K562 (cell line): ENCODE measurements at regions not wholly inside any gene's neighbourhood (a gene's known extent, or its start where the extent isn't known, plus 50 kb on each side); places are given as distances from the start of the nearest gene placed in this dataset.

Source experiments
- ATAC-seq: fragments of 200-7000 bp; cut with Tn5 transposase; 3 replicates; pipeline ENCODE4 v1.9.1; 2020; ENCODE audit warnings: moderate library complexity
- BruUV-seq: library from RNA; stranded (reverse); fragments of 400-500 nt; replicated peaks from 2 replicates; lab custom pipeline; 2021; lab: Mats Ljungman, UMichigan
- CTCF ChIA-PET: fragments of 300-600 bp; formaldehyde crosslinking; extraction: SDS; loops from one replicate; lab custom pipeline; 2021; ENCODE audit warnings: low intra/inter-chr PET ratio; lab: Yijun Ruan, JAX
- POLR2A ChIA-PET: fragments of 300-600, 350-650 bp; sonication (Branson Sonifier 250); formaldehyde crosslinking; extraction: SDS; loops from one replicate; lab custom pipeline; 2021; ENCODE audit warnings: antibody characterized with exemption, inconsistent platforms; lab: Yijun Ruan, JAX
- DNase-seq, 4 experiments: peaks; one replicate each; pipeline versions ENCODE4 v3.0.0 to v3.0.0-alpha.2; 2011 to 2018; ENCODE audit warnings: low spot score in 3 of 4, mixed read lengths in 3 of 4; ENCODE audit errors: extremely low read depth in 1 of 4
- FAIRE-seq: peaks from 2 replicates; lab custom pipeline; 2011; peaks lifted over from hg19 to GRCh38; lab: Jason Lieb, UNC
- H2AFZ ChIP-seq: 2 replicates; pipeline ENCODE4 v1.6.0; 2011; ENCODE audit warnings: low read depth, low read length, control low read depth, inconsistent platforms
- H3K27ac ChIP-seq: fragments of 200-600 bp; 3 replicates; pipeline ENCODE4 v1.8.0; 2011; ENCODE audit warnings: low read depth, mild to moderate bottlenecking, control low read depth, inconsistent platforms, low read length, moderate library complexity, mixed read lengths; ENCODE audit errors: extremely low read depth
- H3K27me3 ChIP-seq, 2 experiments: fragments of 300-600 bp in 1 of 2; 2 replicates in 1 of 2; 3 replicates in 1 of 2; pipeline versions ENCODE4 v1.6.0 to v1.8.0; 2011; ENCODE audit warnings: inconsistent platforms in 2 of 2, low read length in 2 of 2, mild to moderate bottlenecking in 1 of 2, mixed read lengths in 1 of 2, moderate library complexity in 1 of 2; ENCODE audit not compliant: control insufficient read depth in 2 of 2, insufficient read depth in 2 of 2
- H3K36me3 ChIP-seq: fragments of 300-600 bp; 3 replicates; pipeline ENCODE4 v1.8.0; 2011; ENCODE audit warnings: mild to moderate bottlenecking, low read length, inconsistent platforms; ENCODE audit not compliant: control insufficient read depth, insufficient read depth
- H3K4me1 ChIP-seq, 2 experiments: fragments of 200-600 bp in 1 of 2; replicated peaks in 1 of 2; 2 replicates in 1 of 2; 3 replicates in 1 of 2; pipeline versions ENCODE4 v1.5.1 to v1.8.0; 2011; ENCODE audit warnings: inconsistent platforms in 2 of 2, low read length in 2 of 2, mild to moderate bottlenecking in 1 of 2, mixed read lengths in 1 of 2, moderate library complexity in 1 of 2; ENCODE audit not compliant: control insufficient read depth in 2 of 2, insufficient read depth in 2 of 2
- H3K4me2 ChIP-seq: 2 replicates; pipeline ENCODE4 v1.6.1; 2011; ENCODE audit warnings: low read length, control low read depth, inconsistent platforms, mixed read lengths; ENCODE audit not compliant: insufficient read depth
- H3K4me3 ChIP-seq: fragments of 200-600 bp; sonication (generic), shearing (Covaris generic); 2 replicates; pipeline ENCODE4 v1.5.1; 2016; ENCODE audit warnings: control low read depth, inconsistent platforms
- H3K79me2 ChIP-seq: fragments of 200-600 bp; 3 replicates; pipeline ENCODE4 v1.8.0; 2011; ENCODE audit warnings: low read length, inconsistent platforms; ENCODE audit not compliant: control insufficient read depth, insufficient read depth
- H3K9ac ChIP-seq, 2 experiments: 2 replicates each; pipeline versions ENCODE4 v1.6.0 to v1.6.1; 2011; ENCODE audit warnings: low read depth in 2 of 2, low read length in 2 of 2, control low read depth in 1 of 2, inconsistent platforms in 1 of 2, mild to moderate bottlenecking in 1 of 2, mixed read lengths in 1 of 2; ENCODE audit not compliant: insufficient read depth in 1 of 2
- H3K9me1 ChIP-seq: one replicate; pipeline ENCODE4 v1.6.0; 2011; ENCODE audit warnings: inconsistent platforms, mild to moderate bottlenecking, low read length, moderate library complexity; ENCODE audit not compliant: control insufficient read depth, insufficient read depth
- H3K9me3 ChIP-seq: replicated peaks from 2 replicates; pipeline ENCODE4 v1.5.1; 2011; ENCODE audit warnings: low read depth, low read length, inconsistent platforms; ENCODE audit not compliant: control insufficient read depth, insufficient read depth
- H4K20me1 ChIP-seq: replicated peaks from 2 replicates; pipeline ENCODE4 v1.6.1; 2011; ENCODE audit warnings: low read length, inconsistent platforms, mixed read lengths; ENCODE audit not compliant: control insufficient read depth, insufficient read depth
- SRSF9 ChIP-seq: fragments of 200-400 bp; formaldehyde crosslinking; IDR thresholded peaks from 2 replicates; pipeline ENCODE4 v1.6.1; 2017; ENCODE audit warnings: low read depth, low read length, borderline replicate concordance
- TRIM24 ChIP-seq, 2 experiments: fragments of 450-650 bp; IDR thresholded peaks; 2 replicates each; pipeline ENCODE4 v1.6.1; 2016
- TSC22D4 ChIP-seq: fragments of 450-650 bp; IDR thresholded peaks from 2 replicates; pipeline ENCODE4 v1.6.1; 2016; ENCODE audit warnings: missing genetic modification characterization, missing biosample characterization, control low read depth
- WGBS: fragments of 100-300 bp; shearing (Covaris generic); methylation state at CpG from one replicate; pipeline ENCODE4 v1.1.6; 2016; ENCODE audit warnings: low coverage, mixed read lengths; ENCODE audit not compliant: insufficient coverage; ENCODE audit errors: missing lambda C conversion rate; 5-methylcytosine and 5-hydroxymethylcytosine counted together
- in situ Hi-C: fragments of 300-500 bp; cut with MboI; formaldehyde crosslinking; loops from 4 replicates; pipeline ENCODE4 v1.15.0; 2018; ENCODE audit warnings: inconsistent platforms, mixed read lengths
- intact Hi-C: fragments of 100-400 bp; cut with micrococcal nuclease; formaldehyde crosslinking; loops from 2 replicates; pipeline ENCODE4 v1.14.2; 2022
- TF ChIP-seq, protein P1 (sequence below): sonication (generic); formaldehyde crosslinking; IDR thresholded peaks from 2 replicates; pipeline ENCODE4 v1.9.0; 2022; ENCODE audit warnings: mild to moderate bottlenecking, missing genetic modification reagents
- TF ChIP-seq, protein P2 (sequence below): sonication (generic); formaldehyde crosslinking; IDR thresholded peaks from 2 replicates; pipeline ENCODE4 v1.5.0; 2020; ENCODE audit warnings: missing genetic modification reagents

DNA sequence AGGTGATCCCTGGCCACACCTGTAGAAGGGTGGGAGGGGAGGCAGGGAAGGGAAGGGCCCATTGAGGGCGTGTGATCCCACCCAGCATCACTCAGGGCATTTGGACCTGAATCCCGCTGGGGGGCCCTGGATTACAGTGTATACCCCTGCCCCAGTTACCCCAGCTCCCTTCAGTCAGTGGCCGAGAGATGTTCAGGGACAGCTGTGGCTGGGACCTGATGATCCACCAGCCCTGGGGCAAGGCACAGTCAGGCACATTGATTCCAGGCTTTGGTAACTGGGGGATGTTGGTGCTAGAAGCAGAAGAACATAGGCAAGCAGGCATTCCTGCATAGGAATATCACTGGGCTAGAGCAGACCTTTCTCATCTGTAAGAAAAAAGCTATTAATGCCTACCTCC, 170.3 kb downstream of the FOXL1 start:
- no peak for ATAC-seq
- intact Hi-C loops = no loop called here
- Histone ChIP-seq H3K79me2 (no peaks in the 10 kb centered on the region), H3K9me1 (no peaks in the 10 kb centered on the region), H3K4me2 (no peak overlapping the region), H3K4me1 (peaks cover 0 to 3% of the 10 kb centered on the region in 2 experiments; a peak in 1 of 5 replicates), H3K27ac (no peak overlapping the region), H2AFZ (no peak overlapping the region), H3K27me3 (peaks cover 10 to 41% of the 10 kb centered on the region in 2 experiments; a peak in 3 of 5 replicates), H3K4me3 (no peak overlapping the region), H3K9me3 (no peaks in the 10 kb centered on the region), H3K36me3 (no peaks in the 10 kb centered on the region), H3K9ac (no peak overlapping the region), H4K20me1 (no peaks in the 10 kb centered on the region)
- in situ Hi-C loops = no loop called here
- no peak for FAIRE-seq
- ChIA-PET CTCF (no interaction called here), POLR2A (no interaction called here)
- 0% methylated on average over 3 of the region's 3 CpGs for WGBS
- DNase-seq = no peak
- TF ChIP-seq TSC22D4 (tag) (no peak), TRIM24 (IDR thresholded peaks at IDR 0.05) (no peak)
- BruUV-seq = no TSS peak

DNA sequence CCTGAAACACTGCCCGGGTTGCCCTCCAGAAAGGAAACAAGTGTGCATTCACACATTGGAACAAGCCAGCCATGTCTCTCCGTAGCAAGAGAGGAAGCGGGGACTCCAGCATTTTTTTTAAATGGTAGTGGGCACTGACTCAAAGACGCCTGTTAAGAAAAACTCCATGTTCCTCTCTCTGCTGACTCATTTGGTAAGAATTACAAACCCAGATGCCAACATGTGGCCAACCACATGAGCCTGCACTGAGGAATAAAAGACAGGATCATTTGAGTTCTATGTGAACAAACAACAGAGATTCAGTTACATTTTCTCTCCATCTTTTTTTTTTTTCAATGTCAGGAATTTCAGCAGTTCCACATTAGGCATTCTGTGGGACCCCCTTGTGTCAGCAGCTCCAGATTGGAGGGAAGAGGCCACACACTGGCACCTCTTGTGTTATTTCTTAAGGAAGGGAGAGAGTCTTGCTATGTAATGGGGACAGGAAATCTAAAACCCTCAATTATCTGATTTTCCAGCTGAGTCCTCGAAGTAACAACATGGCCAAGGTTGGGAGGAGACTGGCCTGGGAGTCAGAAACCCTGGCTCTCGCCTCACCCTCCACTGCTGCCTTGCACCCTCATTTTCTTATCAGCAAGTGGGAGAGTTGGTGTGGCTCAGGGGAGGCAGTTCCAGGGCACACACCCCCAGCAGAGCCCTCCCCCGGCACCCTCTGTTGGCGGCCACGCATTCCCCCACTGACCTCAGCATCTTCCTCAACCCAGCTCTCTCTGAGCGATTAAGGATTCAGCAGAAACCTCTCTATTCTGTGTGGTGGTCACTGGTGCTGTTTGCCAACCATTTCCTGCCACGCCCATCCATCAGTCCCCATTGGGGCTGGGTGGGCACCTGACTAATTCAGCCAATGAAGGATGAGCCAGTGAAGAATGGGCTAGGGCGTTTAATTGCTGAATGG, 173.0 kb downstream of the FOXL1 start:
- FAIRE-seq (no peak), DNase-seq (no peak), ATAC-seq (no peak)
- Histone ChIP-seq H3K36me3 (no peaks in the 10 kb centered on the region), H3K27me3 (peaks cover 17 to 59% of the 10 kb centered on the region in 2 experiments; a peak in 4 of 5 replicates), H3K4me1 (peaks cover 0 to 3% of the 10 kb centered on the region in 2 experiments; a peak in 2 of 5 replicates), H3K79me2 (no peaks in the 10 kb centered on the region), H3K9ac (no peak overlapping the region), H3K27ac (no peak overlapping the region), H4K20me1 (no peaks in the 10 kb centered on the region), H3K4me3 (no peak overlapping the region), H3K9me3 (no peaks in the 10 kb centered on the region), H3K9me1 (no peaks in the 10 kb centered on the region), H3K4me2 (no peak overlapping the region), H2AFZ (no peak overlapping the region)
- TF ChIP-seq, protein P1, sequence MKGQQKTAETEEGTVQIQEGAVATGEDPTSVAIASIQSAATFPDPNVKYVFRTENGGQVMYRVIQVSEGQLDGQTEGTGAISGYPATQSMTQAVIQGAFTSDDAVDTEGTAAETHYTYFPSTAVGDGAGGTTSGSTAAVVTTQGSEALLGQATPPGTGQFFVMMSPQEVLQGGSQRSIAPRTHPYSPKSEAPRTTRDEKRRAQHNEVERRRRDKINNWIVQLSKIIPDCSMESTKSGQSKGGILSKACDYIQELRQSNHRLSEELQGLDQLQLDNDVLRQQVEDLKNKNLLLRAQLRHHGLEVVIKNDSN (CRISPR knock-in tag) = 0 out of 2 replicates have a peak, but pooled peaks have one; percentile 27
- no peak for TF ChIP-seq SRSF9
- TF ChIP-seq, protein P2, sequence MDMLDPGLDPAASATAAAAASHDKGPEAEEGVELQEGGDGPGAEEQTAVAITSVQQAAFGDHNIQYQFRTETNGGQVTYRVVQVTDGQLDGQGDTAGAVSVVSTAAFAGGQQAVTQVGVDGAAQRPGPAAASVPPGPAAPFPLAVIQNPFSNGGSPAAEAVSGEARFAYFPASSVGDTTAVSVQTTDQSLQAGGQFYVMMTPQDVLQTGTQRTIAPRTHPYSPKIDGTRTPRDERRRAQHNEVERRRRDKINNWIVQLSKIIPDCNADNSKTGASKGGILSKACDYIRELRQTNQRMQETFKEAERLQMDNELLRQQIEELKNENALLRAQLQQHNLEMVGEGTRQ (CRISPR knock-in tag) = peak; percentile 41; the same call in 1 of the 2 replicates
- in situ Hi-C loops (no loop called here), intact Hi-C loops (no loop called here)
- BruUV-seq = no TSS peak
- 0% methylated on average over 12 of the region's 12 CpGs for WGBS
- CTCF ChIA-PET = no interaction called here
- POLR2A ChIA-PET = interaction anchor here (0.6 to 0.8 kb wide), 3 partner anchors 12 to 104 kb away, joined by 3 read pairs; no protein-coding TSS in a partner anchor
